Neural cell (in vitro differentiated cells): ENCODE measurements at regions not wholly inside any gene's neighbourhood (a gene's known extent, or its start where the extent isn't known, plus 50 kb on each side); places are given as distances from the start of the nearest gene placed in this dataset.

Experiments
- H2AFZ ChIP-seq: fragments of 200-600, 300-800 bp; sonication (generic), shearing (Covaris generic); 2 replicates; pipeline ENCODE4 v1.6.0; 2014; ENCODE audit warnings: low read depth, mild to moderate bottlenecking, antibody characterized with exemption, low read length, moderate library complexity
- H3F3A ChIP-seq: fragments of 200-600 bp; shearing (Covaris generic); 2 replicates; pipeline ENCODE4 v1.6.1; 2016; ENCODE audit warnings: mild to moderate bottlenecking, moderate library complexity, mixed read lengths, antibody characterized with exemption, low read length; ENCODE audit not compliant: insufficient read depth, poor library complexity, severe bottlenecking
- H3K27ac ChIP-seq: fragments of 200-600, 300-800 bp; sonication (generic), shearing (Covaris generic); 2 replicates; pipeline ENCODE4 v1.5.1; 2014; ENCODE audit warnings: mild to moderate bottlenecking, low read length, moderate library complexity
- H3K27me3 ChIP-seq: fragments of 300-800, 200-600 bp; sonication (generic), shearing (Covaris generic); 2 replicates; pipeline ENCODE4 v1.6.0; 2014; ENCODE audit warnings: mild to moderate bottlenecking, low read depth, low read length, moderate library complexity; ENCODE audit not compliant: insufficient read depth
- H3K36me3 ChIP-seq: fragments of 300-800, 200-600 bp; sonication (generic), shearing (Covaris generic); 2 replicates; pipeline ENCODE4 v1.5.1; 2014; ENCODE audit warnings: mild to moderate bottlenecking, antibody characterized with exemption, low read length, moderate library complexity; ENCODE audit not compliant: insufficient read depth
- H3K4me2 ChIP-seq: fragments of 300-800, 200-600 bp; sonication (generic), shearing (Covaris generic); 2 replicates; pipeline ENCODE4 v1.6.0; 2014; ENCODE audit warnings: mild to moderate bottlenecking, low read length
- H3K4me3 ChIP-seq: fragments of 300-800, 200-600 bp; sonication (generic), shearing (Covaris generic); 2 replicates; pipeline ENCODE4 v1.5.1; 2014; ENCODE audit warnings: mild to moderate bottlenecking, low read length, moderate library complexity
- H3K79me2 ChIP-seq: fragments of 200-600 bp; shearing (Covaris generic); replicated peaks from 2 replicates; pipeline ENCODE4 v1.6.0; 2014; ENCODE audit warnings: mild to moderate bottlenecking, low read length, moderate library complexity; ENCODE audit not compliant: insufficient read depth
- H3K9ac ChIP-seq: fragments of 300-800, 200-600 bp; sonication (generic), shearing (Covaris generic); 2 replicates; pipeline ENCODE4 v1.6.1; 2016; ENCODE audit warnings: mild to moderate bottlenecking, low read length, mixed read lengths
- H3K9me2 ChIP-seq: fragments of 200-600 bp; shearing (Covaris generic); 2 replicates; pipeline ENCODE4 v1.6.1; 2016; ENCODE audit warnings: mild to moderate bottlenecking, low read length, mixed read lengths; ENCODE audit not compliant: insufficient read depth
- H3K9me3 ChIP-seq: fragments of 200-600, 300-800 bp; sonication (generic), shearing (Covaris generic); 2 replicates; pipeline ENCODE4 v1.6.1; 2016; ENCODE audit warnings: mild to moderate bottlenecking, mixed run types, low read length, moderate library complexity, mixed read lengths
- H4K20me1 ChIP-seq: fragments of 200-600 bp; shearing (Covaris generic); 2 replicates; pipeline ENCODE4 v1.6.1; 2016; ENCODE audit warnings: mild to moderate bottlenecking, mixed run types; ENCODE audit not compliant: insufficient read depth
- EP300 ChIP-seq: fragments of 450-650 bp; conservative IDR thresholded peaks from 2 replicates; pipeline ENCODE4 v1.6.1; 2014; ENCODE audit warnings: antibody characterized with exemption, mild to moderate bottlenecking, moderate library complexity; ENCODE audit not compliant: poor library complexity, severe bottlenecking
- EZH2 ChIP-seq: fragments of 200-600, 300-800 bp; shearing (Covaris generic), sonication (generic); IDR thresholded peaks from 2 replicates; pipeline ENCODE4 v1.6.1; 2014; ENCODE audit warnings: antibody characterized with exemption, low read length, borderline replicate concordance, mild to moderate bottlenecking; ENCODE audit not compliant: insufficient read depth, poor library complexity, severe bottlenecking
- MXI1 ChIP-seq: fragments of 450-650 bp; conservative IDR thresholded peaks from 2 replicates; pipeline ENCODE4 v1.6.1; 2014; ENCODE audit warnings: antibody characterized with exemption, mild to moderate bottlenecking; ENCODE audit not compliant: poor library complexity, severe bottlenecking
- POLR2AphosphoS5 ChIP-seq: IDR thresholded peaks from 2 replicates; pipeline ENCODE4 v1.6.1; 2012
- RAD21 ChIP-seq: fragments of 450-650 bp; conservative IDR thresholded peaks from 2 replicates; pipeline ENCODE4 v1.6.1; 2014; ENCODE audit warnings: antibody characterized with exemption, mild to moderate bottlenecking, moderate library complexity
- REST ChIP-seq: IDR thresholded peaks from 2 replicates; pipeline ENCODE4 v1.6.1; 2012; ENCODE audit warnings: borderline replicate concordance
- SMC3 ChIP-seq: fragments of 450-650 bp; conservative IDR thresholded peaks from 2 replicates; pipeline ENCODE4 v1.6.1; 2014; ENCODE audit warnings: antibody characterized with exemption, mild to moderate bottlenecking, moderate library complexity; ENCODE audit not compliant: poor library complexity
- TAF1 ChIP-seq: IDR thresholded peaks from 2 replicates; pipeline ENCODE4 v1.6.1; 2012; ENCODE audit warnings: low read depth
- TF ChIP-seq, protein P1 (sequence below): fragments of 450-650 bp; IDR thresholded peaks from 2 replicates; pipeline ENCODE4 v1.5.1; 2014; ENCODE audit warnings: antibody characterized with exemption, mild to moderate bottlenecking, moderate library complexity; ENCODE audit not compliant: poor library complexity, severe bottlenecking

GRCh38 chr7:131652194-131652593, 95.8 kb upstream of the PODXL start:
- no peak overlapping the region for H2AFZ ChIP-seq
- no peaks in the 10 kb centered on the region for H3K36me3 ChIP-seq
- no peaks in the 10 kb centered on the region for H3K9me3 ChIP-seq
- no peaks in the 10 kb centered on the region for H3K9me2 ChIP-seq
- no peak overlapping the region for H3K27ac ChIP-seq
- H3K4me3 ChIP-seq = no peak overlapping the region
- no peak overlapping the region for H3K9ac ChIP-seq
- no peak overlapping the region for H3K4me2 ChIP-seq
- TF ChIP-seq RAD21 (no peak), EZH2 (no peak), REST (no peak), POLR2AphosphoS5 (no peak), EP300 (no peak), TAF1 (no peak), SMC3 (no peak), MXI1 (no peak)
- TF ChIP-seq, protein P1, sequence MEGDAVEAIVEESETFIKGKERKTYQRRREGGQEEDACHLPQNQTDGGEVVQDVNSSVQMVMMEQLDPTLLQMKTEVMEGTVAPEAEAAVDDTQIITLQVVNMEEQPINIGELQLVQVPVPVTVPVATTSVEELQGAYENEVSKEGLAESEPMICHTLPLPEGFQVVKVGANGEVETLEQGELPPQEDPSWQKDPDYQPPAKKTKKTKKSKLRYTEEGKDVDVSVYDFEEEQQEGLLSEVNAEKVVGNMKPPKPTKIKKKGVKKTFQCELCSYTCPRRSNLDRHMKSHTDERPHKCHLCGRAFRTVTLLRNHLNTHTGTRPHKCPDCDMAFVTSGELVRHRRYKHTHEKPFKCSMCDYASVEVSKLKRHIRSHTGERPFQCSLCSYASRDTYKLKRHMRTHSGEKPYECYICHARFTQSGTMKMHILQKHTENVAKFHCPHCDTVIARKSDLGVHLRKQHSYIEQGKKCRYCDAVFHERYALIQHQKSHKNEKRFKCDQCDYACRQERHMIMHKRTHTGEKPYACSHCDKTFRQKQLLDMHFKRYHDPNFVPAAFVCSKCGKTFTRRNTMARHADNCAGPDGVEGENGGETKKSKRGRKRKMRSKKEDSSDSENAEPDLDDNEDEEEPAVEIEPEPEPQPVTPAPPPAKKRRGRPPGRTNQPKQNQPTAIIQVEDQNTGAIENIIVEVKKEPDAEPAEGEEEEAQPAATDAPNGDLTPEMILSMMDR = no peak
- H3K79me2 ChIP-seq = no peaks in the 10 kb centered on the region
- no peaks in the 10 kb centered on the region for H3K27me3 ChIP-seq
- no peaks in the 10 kb centered on the region for H4K20me1 ChIP-seq
- H3F3A ChIP-seq = no peaks in the 10 kb centered on the region

DNA sequence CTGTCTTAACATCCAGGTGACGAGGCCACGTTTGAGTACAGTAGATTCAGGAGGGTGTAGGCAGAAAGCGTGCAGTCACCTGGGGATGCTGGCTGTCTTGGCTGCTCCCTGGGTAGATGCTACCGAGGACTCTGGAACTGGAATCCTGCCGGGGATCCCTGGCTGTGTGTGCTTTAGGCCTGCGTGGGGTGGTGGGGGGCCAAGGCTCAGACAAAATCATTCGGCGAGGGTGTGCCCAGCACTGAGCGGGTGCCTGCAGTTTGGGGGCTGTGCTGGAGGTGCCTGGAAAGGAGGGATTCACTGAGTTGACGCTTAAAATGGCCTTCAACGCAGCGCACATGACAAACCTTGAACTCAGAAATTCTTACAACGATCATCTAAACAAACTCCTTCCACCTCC, 93.5 kb upstream of the PODXL start:
- H3F3A ChIP-seq = no peaks in the 10 kb centered on the region
- no peaks in the 10 kb centered on the region for H3K36me3 ChIP-seq
- TF ChIP-seq SMC3 (no peak), EP300 (no peak), EZH2 (no peak), REST (no peak), MXI1 (no peak), TAF1 (no peak), POLR2AphosphoS5 (no peak), RAD21 (no peak)
- TF ChIP-seq, protein P1 = no peak
- H3K27me3 ChIP-seq = no peaks in the 10 kb centered on the region
- no peaks in the 10 kb centered on the region for H3K9me2 ChIP-seq
- no peak overlapping the region for H3K4me3 ChIP-seq
- no peak overlapping the region for H3K9ac ChIP-seq
- H2AFZ ChIP-seq = no peak overlapping the region
- no peak overlapping the region for H3K4me2 ChIP-seq
- no peaks in the 10 kb centered on the region for H4K20me1 ChIP-seq
- no peaks in the 10 kb centered on the region for H3K79me2 ChIP-seq
- no peaks in the 10 kb centered on the region for H3K9me3 ChIP-seq
- no peak overlapping the region for H3K27ac ChIP-seq
